MM.1S (cell line): ENCODE measurements at regions not wholly inside any gene's neighbourhood (a gene's known extent, or its start where the extent isn't known, plus 50 kb on each side); places are given as distances from the start of the nearest gene placed in this dataset.

Experiments
- DNase-seq: peaks from one replicate; pipeline ENCODE4 v3.0.0-alpha.2; 2015
- H2AFZ ChIP-seq: fragments of 300-600 bp; sonication (generic); 2 replicates; pipeline ENCODE4 v1.6.0; 2016; ENCODE audit warnings: antibody characterized with exemption, low read length
- H3F3A ChIP-seq: fragments of 300-600 bp; sonication (generic); 2 replicates; pipeline ENCODE4 v1.6.1; 2016; ENCODE audit warnings: mild to moderate bottlenecking, antibody characterized with exemption, low read length, moderate library complexity, mixed read lengths; ENCODE audit not compliant: insufficient read depth
- H3K27ac ChIP-seq: fragments of 300-600 bp; sonication (generic); 2 replicates; pipeline ENCODE4 v1.5.1; 2016; ENCODE audit warnings: mild to moderate bottlenecking, low read length
- H3K27me3 ChIP-seq: fragments of 300-600 bp; sonication (generic); replicated peaks from 2 replicates; pipeline ENCODE4 v1.6.0; 2016; ENCODE audit warnings: low read length; ENCODE audit not compliant: insufficient read depth
- H3K36me3 ChIP-seq: fragments of 300-600 bp; sonication (generic); replicated peaks from 2 replicates; pipeline ENCODE4 v1.6.1; 2016; ENCODE audit warnings: mild to moderate bottlenecking, low read length, mixed read lengths; ENCODE audit not compliant: insufficient read depth
- H3K4me1 ChIP-seq: fragments of 300-600 bp; sonication (generic); 2 replicates; pipeline ENCODE4 v1.6.1; 2016; ENCODE audit warnings: low read length, mixed read lengths
- H3K4me2 ChIP-seq: fragments of 300-600 bp; sonication (generic); 2 replicates; pipeline ENCODE4 v1.6.0; 2016; ENCODE audit warnings: low read depth, low read length
- H3K4me3 ChIP-seq: fragments of 300-600 bp; sonication (generic); 2 replicates; pipeline ENCODE4 v1.5.1; 2016; ENCODE audit warnings: low read length, mixed read lengths
- H3K79me2 ChIP-seq: fragments of 300-600 bp; sonication (generic); 2 replicates; pipeline ENCODE4 v1.6.1; 2016; ENCODE audit warnings: mixed run types, low read length, mixed read lengths
- H3K9ac ChIP-seq: fragments of 300-600 bp; sonication (generic); 2 replicates; pipeline ENCODE4 v1.6.1; 2016; ENCODE audit warnings: low read length, mixed read lengths
- H3K9me2 ChIP-seq: fragments of 300-600 bp; sonication (generic); replicated peaks from 2 replicates; pipeline ENCODE4 v1.6.1; 2016; ENCODE audit warnings: mild to moderate bottlenecking, low read length, mixed read lengths; ENCODE audit not compliant: insufficient read depth
- H3K9me3 ChIP-seq: fragments of 300-600 bp; sonication (generic); replicated peaks from 2 replicates; pipeline ENCODE4 v1.6.1; 2016; ENCODE audit warnings: mild to moderate bottlenecking, low read length, mixed read lengths; ENCODE audit not compliant: insufficient read depth
- H4K20me1 ChIP-seq: fragments of 300-600 bp; sonication (generic); 2 replicates; pipeline ENCODE4 v1.6.1; 2016; ENCODE audit warnings: mild to moderate bottlenecking, low read length, moderate library complexity, mixed read lengths; ENCODE audit not compliant: insufficient read depth
- EZH2 ChIP-seq: fragments of 300-600 bp; sonication (generic); optimal IDR thresholded peaks from 2 replicates; pipeline ENCODE3; 2017; ENCODE audit warnings: low read depth, mild to moderate bottlenecking, antibody characterized with exemption, low read length, mixed read lengths
- EZH2phosphoT487 ChIP-seq: fragments of 300-600 bp; sonication (generic); IDR thresholded peaks from 2 replicates; pipeline ENCODE4 v1.6.1; 2018; ENCODE audit warnings: antibody characterized with exemption, low read length
- TF ChIP-seq, protein P1 (sequence below): fragments of 300-600 bp; sonication (generic); IDR thresholded peaks from 2 replicates; pipeline ENCODE4 v1.5.1; 2016; ENCODE audit warnings: antibody characterized with exemption, low read length, mixed read lengths

DNA sequence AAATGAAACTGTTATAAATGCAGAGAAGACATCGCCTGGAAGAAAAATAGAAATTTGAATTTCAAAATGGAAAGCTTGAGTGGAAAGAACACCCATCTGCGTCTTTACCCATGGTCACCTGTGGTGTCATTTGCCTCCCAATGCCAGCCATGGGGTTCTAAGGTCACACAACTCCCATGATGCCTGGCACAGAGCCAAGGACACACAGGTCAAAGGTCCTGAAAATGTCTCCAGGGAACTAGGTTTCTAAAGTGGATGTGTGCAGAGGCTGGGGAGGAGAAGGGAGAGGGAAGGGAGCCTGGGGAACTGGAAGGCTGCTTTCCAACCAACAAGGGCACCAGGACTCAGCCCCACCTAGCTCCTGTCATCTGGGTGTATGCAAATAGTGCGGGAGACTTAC, 724.0 kb upstream of the TMEM132C start:
- H3K27me3 ChIP-seq = no peaks in the 10 kb centered on the region
- no peaks in the 10 kb centered on the region for H3F3A ChIP-seq
- H3K9me3 ChIP-seq = no peaks in the 10 kb centered on the region
- no peaks in the 10 kb centered on the region for H3K9me2 ChIP-seq
- TF ChIP-seq EZH2 = no peak
- no peak for DNase-seq
- H3K36me3 ChIP-seq = no peaks in the 10 kb centered on the region
- H3K4me3 ChIP-seq = no peak overlapping the region
- no peak overlapping the region for H3K27ac ChIP-seq
- no peaks in the 10 kb centered on the region for H3K79me2 ChIP-seq
- no peak overlapping the region for H3K9ac ChIP-seq
- no peaks in the 10 kb centered on the region for H4K20me1 ChIP-seq
- H3K4me1 ChIP-seq = no peaks in the 10 kb centered on the region
- H2AFZ ChIP-seq = no peak overlapping the region
- no peak overlapping the region for H3K4me2 ChIP-seq

DNA sequence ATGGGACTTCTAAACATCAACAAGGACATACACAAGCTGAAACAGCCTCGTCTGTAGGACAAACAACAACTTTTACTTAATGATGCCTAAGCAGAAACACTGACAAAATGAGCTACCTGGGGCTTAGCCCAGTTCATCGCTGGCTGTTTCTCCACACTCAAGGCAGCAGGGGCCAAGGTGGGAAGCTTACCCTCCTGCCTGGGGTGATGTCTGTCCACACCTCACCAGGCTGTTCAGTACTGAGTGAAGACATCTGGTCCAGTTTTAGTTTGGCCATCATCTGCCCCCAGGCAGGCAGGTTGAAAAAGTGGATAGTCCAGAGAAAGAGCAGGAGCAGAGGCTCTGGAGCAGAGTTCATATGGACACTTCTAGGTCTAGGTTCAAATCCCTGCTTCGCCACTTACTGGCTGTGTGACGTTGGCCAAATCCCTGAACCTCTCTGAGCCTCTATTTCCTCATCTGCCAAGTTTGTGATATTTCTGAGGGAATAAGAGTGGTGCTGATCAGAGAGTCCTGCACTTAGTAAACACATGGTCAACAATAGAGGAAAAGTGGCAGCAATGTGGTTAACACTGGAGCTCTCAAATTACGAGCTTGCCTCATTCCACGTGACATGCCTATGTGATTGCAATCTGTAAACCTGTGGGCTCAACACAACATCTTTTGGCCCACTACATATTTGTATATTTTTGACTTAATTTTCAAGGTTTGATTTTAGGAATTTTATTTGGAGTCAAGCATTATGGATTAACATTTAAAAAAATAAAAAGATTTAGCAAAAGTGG, 720.1 kb upstream of the TMEM132C start:
- H2AFZ ChIP-seq = no peak overlapping the region
- no peak for DNase-seq
- no peak overlapping the region for H3K27ac ChIP-seq
- H3K9ac ChIP-seq = no peak overlapping the region
- TF ChIP-seq, protein P1, sequence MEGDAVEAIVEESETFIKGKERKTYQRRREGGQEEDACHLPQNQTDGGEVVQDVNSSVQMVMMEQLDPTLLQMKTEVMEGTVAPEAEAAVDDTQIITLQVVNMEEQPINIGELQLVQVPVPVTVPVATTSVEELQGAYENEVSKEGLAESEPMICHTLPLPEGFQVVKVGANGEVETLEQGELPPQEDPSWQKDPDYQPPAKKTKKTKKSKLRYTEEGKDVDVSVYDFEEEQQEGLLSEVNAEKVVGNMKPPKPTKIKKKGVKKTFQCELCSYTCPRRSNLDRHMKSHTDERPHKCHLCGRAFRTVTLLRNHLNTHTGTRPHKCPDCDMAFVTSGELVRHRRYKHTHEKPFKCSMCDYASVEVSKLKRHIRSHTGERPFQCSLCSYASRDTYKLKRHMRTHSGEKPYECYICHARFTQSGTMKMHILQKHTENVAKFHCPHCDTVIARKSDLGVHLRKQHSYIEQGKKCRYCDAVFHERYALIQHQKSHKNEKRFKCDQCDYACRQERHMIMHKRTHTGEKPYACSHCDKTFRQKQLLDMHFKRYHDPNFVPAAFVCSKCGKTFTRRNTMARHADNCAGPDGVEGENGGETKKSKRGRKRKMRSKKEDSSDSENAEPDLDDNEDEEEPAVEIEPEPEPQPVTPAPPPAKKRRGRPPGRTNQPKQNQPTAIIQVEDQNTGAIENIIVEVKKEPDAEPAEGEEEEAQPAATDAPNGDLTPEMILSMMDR = no peak
- TF ChIP-seq EZH2phosphoT487 (no peak), EZH2 (no peak)
- no peak overlapping the region for H3K4me2 ChIP-seq
- no peaks in the 10 kb centered on the region for H3F3A ChIP-seq
- H4K20me1 ChIP-seq = no peaks in the 10 kb centered on the region
- H3K4me1 ChIP-seq = no peaks in the 10 kb centered on the region
- no peaks in the 10 kb centered on the region for H3K79me2 ChIP-seq
- H3K4me3 ChIP-seq = no peak overlapping the region
- H3K9me3 ChIP-seq = no peaks in the 10 kb centered on the region
- H3K36me3 ChIP-seq = no peaks in the 10 kb centered on the region
- H3K27me3 ChIP-seq = no peaks in the 10 kb centered on the region
- no peaks in the 10 kb centered on the region for H3K9me2 ChIP-seq

DNA sequence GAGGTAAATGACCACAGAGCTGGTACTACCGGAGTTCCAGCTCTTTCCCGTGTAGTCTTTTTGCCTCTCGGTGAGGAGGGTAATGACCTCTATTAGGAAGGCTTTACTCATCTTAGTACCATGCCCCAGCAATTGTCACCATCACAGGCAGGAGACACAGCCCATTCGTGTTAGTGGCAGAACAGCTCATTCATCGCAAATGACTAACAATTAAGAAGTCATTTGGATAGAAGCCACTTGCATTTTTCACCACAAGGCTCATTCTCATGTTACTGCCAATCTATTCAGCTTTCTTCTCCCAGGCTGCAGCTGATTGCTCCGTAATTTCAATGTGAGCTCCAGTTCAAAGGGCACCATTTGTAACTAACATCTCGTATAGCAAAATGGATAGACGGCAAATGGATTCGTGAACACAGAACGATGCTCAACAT, 718.8 kb upstream of the TMEM132C start:
- TF ChIP-seq EZH2 (no peak), EZH2phosphoT487 (no peak)
- TF ChIP-seq, protein P1 = no peak
- Histone ChIP-seq H3K36me3 (no peaks in the 10 kb centered on the region), H3K4me3 (no peak overlapping the region), H2AFZ (no peak overlapping the region), H3K4me1 (no peaks in the 10 kb centered on the region), H3K9me3 (no peaks in the 10 kb centered on the region), H3F3A (no peaks in the 10 kb centered on the region), H3K27ac (no peak overlapping the region), H3K9me2 (no peaks in the 10 kb centered on the region), H3K79me2 (no peaks in the 10 kb centered on the region), H3K27me3 (no peaks in the 10 kb centered on the region), H4K20me1 (no peaks in the 10 kb centered on the region), H3K4me2 (no peak overlapping the region), H3K9ac (no peak overlapping the region)
- no peak for DNase-seq

DNA sequence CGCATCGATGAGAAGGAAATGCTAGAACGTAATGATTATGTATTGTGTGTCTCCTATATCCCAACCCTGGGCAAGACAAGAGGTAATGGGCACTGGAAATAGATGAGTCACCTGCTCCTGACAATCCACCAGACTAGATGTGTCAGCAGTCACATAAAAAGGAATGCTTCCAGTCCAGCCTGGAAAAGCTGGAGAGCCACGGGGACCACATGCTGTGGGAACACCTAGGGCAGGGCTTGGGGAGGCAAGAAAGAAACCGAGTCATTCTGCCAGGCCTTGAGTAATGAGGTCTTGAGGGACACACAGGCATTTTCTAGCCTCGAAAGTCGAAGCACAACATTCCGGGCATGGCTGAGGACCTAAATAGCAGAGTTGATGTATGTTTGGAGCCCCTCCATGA, 716.7 kb upstream of the TMEM132C start:
- Histone ChIP-seq H3K27ac (no peak overlapping the region), H3K4me2 (no peak overlapping the region), H3F3A (no peaks in the 10 kb centered on the region), H3K4me3 (no peak overlapping the region), H3K9ac (no peak overlapping the region), H4K20me1 (no peaks in the 10 kb centered on the region), H3K9me2 (no peaks in the 10 kb centered on the region), H3K4me1 (peaks cover 2% of the 10 kb centered on the region; the same call in 1 of the 2 replicates), H3K79me2 (no peaks in the 10 kb centered on the region), H2AFZ (no peak overlapping the region), H3K9me3 (no peaks in the 10 kb centered on the region), H3K27me3 (no peaks in the 10 kb centered on the region), H3K36me3 (no peaks in the 10 kb centered on the region)
- DNase-seq = no peak
- no peak for TF ChIP-seq EZH2phosphoT487
- TF ChIP-seq EZH2 = no peak
- TF ChIP-seq, protein P1 = no peak
